CD4-positive, alpha-beta T cell treated with Interferon alpha-2 for 1 hour (primary cell): ENCODE measurements at regions not wholly inside any gene's neighbourhood (a gene's known extent, or its start where the extent isn't known, plus 50 kb on each side); places are given as distances from the start of the nearest gene placed in this dataset.
"Not testable (repeated sequence)": the region's sequence is repeated elsewhere in the genome, so short reads cannot be mapped to it uniquely, and the experiment has no call there.

Experiments used
- DNase-seq, 2 donors: peaks; one replicate each; pipeline ENCODE4 v3.0.0-alpha.2; 2020 to 2022

DNA sequence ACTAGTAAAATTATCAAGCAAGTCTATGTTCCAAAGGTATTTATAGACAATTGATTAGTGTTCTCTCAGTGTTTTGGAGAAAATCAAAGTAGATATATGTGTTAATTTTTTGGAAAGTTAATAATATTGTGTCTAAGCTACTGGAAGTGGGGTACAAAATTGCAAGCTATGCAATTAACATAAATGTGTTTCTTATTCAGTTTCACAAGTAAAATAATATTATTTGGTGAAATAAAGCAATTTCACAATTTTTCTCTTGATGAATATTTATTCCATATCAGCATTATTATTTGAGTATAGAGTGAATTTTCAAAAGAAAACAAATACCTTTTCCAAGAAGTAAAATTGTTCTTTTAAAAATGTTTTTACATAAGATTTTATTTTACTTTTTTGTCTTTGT is 1047.7 kb downstream of the TBL1XR1 start:
- DNase-seq, result no peak

DNA sequence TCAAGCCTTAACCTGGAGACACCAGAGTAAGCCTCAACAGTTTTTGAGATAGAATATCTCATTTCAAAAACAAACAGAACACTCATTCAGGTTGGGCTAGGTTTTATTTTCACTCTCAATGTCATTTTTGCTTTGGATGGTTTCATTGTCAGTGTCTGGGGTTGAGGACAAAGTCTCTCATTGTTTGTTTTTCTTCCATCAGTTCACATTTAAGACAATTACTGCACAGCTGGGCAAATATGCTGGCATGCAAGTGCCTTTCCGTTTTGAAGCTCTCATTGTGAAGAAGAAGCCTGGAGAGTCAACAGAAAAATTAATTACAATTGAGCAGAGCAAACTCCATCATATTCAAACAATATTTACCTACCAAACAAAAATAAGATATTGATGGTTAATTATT is 1050.0 kb downstream of the TBL1XR1 start:
- no peak for DNase-seq

DNA sequence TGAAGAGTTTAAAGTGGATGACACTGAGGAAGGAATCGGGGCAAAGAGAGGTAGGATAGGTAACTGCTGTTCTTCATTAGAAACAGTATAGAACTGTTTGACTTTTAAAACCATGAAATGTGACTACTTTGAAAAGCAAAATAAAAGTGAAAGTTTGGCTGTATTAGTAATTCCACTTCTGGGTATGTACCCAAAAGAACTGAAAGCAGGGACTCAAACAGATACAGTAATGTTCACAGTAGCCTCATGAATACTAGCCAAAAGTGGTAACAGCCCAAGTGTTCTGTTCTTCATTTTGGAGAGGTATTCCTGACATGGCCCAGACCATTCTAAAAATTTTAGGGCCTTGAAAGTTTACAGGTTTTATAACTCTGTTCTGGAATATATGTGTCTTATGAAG is 1055.4 kb downstream of the TBL1XR1 start:
- no peak for DNase-seq

DNA sequence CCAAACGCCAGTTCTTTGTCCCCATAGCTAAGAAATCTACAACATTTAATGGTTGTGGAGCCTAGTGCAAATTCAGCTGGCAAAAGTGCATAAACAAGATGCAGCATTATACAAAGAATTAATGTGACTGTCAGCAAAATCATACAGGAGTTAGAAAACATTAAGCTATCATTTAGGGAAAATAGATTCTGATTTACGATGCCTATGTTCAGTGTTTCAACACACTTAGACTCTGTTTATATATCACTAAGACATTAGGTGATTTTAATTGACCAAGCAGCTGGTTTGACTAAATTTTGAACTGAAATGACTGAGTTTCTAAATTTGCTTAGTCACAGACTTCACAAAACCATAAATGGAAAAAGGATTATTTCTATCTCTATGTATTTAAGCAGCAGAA is 1076.8 kb downstream of the TBL1XR1 start:
- DNase-seq, result no peak

DNA sequence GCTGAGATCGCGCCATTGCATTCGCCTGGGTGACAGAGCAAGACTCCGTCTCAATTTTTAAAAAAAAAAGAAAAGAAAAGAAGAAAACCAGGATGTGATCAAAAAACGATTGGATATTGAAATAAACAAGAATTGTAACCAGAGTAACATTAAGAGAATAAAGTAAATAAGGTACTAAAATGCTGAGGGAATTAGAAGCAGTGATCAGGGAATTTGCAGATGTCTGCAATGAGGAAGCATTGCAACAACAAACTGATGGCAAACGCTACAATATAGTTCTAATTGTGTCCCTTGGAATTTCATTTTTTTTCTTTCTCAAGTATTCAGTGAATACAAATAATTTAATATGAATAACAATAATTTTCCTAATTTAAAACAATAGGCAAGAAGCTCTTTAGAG is 1077.5 kb downstream of the TBL1XR1 start:
- DNase-seq, result no peak

DNA sequence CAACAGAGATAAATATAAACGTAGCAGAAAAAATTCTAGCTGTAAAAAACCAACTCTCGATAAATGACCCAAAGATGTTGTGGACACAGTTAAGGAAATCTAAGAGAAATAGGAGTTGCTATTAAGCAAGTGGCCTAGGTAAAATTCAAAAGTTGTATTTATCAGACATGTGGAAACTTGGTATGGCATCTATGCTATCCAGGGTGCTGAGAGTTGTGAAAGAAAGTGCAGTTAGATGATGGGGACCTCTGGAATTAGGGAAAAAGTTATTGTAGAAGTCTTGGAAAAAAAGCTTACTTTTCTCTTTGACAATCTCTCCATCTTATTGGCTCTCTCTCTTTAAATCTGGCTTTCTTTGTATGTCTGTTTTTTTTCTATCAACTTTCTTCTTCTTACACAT is 1090.9 kb downstream of the TBL1XR1 start:
- no peak for DNase-seq

DNA sequence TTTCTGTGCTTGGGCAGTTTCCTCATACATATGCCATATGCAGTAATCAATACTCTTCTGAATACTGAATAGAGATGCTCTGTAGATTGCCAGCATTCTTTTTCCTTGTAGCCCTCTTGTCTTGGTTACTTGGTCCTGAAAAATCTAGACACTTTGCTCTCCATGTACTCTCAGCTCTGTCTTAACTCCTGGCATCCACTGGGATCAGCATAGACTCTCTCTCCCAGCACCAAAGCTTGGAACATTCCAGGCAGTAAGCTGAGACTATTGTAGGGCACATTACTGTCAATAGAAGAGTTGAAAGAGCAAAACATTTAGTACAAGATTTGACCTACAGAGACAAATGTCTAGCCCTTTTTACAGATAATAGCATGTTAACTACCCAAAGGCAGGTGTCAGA is 1100.3 kb downstream of the TBL1XR1 start:
- DNase-seq, result no peak

DNA sequence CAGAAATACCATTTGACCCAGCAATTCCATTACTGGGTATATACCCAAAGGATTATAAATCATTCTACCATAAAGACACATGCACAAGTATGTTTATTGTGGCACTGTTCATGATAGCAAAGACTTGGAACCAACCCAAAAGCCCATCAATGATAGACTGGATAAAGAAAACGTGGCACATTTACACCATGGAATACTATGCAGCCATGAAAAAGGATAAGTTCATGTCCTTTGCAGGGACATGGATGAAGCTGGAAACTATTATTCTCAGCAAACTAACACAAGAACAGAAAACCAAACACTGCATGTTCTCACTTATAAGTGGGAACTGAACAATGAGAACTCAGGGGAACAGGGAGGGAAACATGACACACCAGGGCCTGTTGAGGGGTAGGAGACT is 1103.4 kb downstream of the TBL1XR1 start:
- DNase-seq, result not testable (repeated sequence)

DNA sequence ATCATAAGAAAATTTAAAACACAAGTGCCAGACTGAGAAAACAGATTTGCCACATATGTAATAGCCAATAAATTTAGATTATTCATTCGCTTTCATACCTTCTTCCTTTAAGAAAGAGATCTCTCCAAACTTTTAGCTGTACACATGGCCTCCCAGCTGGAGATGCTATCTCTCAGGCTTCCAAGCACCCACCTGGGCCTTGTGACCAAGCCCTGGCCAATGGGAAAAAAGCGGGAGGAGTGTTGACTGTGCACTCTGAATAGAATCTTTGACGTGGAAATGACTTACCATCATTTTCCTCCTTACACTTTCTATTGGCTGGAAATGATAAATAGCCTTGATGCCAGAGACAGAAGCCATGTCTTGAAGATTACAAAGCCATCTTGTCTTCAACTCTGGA is 1106.6 kb downstream of the TBL1XR1 start:
- DNase-seq, result no peak

DNA sequence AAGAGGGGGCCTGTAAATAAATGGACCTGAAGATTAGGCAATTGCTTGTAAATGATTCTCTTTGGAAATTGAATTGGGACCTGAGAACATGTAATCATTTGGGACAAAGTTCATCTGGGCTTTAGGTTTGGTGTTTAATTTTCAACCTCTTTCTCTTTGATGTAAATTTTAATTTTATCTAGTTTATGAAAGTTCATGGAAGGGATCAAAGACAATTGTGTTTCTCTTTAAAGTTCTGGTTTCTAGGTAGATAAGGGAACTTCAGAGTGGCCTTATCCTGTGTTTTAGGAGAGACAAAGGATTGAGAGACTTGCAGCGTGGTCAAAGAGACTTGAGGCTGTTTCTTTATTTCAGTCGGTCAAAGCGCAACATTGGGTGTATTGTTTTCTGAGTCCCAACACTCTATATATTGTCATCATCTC is 1108.3 kb downstream of the TBL1XR1 start:
- DNase-seq, result no peak

DNA sequence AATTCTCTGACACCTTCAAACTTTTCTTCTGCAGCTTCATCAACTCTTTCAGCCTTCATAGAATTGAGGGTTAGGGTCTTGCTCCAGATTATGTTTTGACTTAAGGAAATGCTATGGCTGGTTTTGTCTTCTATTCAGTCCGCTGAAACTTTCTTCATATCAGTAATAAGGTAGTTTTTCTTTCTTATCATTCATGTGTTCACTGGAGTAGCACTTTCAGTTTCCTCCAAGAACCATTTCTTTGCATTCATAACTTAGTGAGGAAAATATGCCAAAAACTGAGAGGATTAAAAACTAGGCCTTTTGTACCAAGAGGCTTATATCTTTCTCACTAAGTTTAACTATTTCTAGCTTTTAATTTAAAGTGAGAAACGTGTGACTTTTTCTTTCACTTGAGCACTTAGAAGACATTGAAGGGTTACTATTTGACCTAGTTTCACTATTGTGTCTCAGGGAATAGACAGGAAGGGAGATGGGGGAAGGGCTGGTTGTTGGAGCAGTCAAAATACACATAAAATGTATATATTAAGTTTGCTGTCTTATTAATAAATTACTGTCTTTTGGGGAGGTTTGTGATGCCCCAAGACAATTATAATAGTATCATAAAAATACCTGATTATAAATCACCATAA is 1110.1 kb downstream of the TBL1XR1 start:
- no peak for DNase-seq

DNA sequence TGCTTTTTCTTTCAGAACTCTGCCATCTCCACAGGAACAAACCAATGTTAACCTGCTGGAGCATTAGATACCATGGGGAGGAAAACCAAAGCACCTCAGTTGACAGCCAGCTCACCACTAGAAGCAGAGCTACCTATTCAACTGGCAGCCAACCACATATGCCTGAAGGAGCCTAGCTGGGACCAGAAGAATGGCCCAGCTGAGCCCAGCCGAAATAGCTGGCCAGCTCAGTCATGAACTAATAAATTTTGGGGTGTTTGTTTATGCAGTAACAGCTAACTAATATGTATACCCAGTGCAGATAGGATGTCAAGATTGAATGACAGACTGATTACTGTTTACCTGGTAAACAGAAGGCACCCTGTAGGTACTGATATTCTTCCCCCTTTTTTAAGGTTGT is 1117.5 kb downstream of the TBL1XR1 start:
- no peak for DNase-seq

DNA sequence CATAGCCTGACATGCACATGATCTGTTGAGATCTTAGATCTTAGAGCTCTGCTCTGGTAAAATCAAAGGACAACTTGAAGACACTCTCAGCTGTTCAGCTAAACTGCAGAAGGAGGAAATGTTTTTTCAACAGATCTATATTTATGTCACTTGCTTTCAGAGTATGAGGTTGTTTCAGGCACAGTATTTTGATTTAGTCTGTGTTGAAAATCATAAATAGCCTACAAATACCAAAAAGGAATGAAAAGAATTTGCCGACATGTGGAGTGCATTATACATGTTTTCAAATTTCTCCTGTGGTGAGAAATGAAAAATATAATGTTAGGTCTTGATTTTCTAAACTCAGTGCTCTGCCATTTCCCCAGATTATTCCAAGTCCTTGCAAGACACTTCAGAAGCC is 1118.4 kb downstream of the TBL1XR1 start:
- no peak for DNase-seq

DNA sequence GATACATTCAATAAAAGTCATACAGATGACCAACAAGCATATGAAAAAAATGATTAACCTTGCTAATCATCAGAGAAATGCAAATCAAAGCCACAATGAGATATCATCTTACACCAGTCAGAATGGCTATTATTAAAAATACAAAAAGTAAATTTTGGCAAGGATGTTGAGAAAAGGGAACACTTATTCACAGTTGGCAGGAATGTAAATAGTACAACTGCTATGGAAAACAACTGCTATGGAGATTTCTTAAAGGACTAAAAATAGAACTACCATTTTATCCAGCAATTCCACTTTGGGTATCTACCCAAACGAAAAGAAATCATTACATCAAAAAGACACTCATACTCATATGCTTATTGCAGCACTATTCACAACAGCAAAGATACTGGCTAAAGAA is 1121.8 kb downstream of the TBL1XR1 start:
- no peak for DNase-seq

DNA sequence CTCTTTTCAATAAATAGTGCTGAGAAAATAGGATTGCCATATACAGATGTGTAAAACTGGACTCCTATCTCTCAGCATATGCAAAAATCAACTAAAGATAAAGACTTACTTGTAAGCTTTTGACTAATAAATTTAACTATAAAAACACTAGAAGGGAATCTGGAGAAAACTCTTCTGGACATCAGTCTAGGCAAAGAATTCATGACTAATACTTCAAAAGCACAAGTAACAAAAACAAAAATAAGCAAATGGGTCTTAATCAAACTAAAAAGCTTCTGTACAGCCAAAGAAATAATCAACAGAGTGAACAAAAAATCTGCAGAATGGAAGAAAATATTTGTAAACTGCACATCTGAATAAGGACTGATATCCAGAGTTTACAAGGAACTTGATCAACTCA is 1122.2 kb downstream of the TBL1XR1 start:
- no peak for DNase-seq

DNA sequence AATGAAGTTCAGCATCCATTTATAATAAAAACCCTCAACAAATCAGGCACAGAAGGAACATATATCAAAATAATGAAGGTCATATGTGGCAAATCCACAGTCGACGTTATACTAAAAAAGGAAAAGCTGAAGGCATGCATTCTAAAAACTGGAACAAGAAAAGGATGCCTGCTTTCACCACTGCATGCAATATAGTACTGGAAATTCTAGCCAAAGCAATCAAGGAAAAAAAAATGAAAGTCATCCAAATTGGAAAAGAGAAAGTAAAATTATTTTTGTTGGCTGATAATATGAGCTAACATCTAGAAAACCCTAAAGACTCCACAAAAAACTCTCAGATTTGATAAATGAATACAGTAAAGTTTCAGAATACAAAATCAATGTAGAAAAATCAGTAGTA is 1123.2 kb downstream of the TBL1XR1 start:
- no peak for DNase-seq

DNA sequence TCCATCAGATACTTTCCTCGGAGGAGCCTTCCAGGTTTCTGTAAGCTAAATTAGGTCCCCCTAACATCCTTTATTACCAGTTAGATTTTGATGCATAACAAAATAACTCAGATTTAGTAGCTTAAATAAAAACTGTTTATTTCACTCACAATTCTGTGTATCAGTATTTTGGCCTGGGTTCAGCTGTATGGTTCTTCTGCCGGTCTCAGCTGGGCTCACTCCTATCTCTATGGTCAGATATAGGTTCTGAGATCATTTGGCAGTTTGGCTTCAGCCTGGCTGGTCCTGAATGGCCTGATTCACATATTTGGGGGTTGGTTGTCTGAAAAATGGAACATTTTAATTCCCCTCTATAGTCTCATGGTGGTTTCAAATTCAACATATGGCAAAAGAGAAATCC is 1125.3 kb downstream of the TBL1XR1 start:
- DNase-seq, result no peak

DNA sequence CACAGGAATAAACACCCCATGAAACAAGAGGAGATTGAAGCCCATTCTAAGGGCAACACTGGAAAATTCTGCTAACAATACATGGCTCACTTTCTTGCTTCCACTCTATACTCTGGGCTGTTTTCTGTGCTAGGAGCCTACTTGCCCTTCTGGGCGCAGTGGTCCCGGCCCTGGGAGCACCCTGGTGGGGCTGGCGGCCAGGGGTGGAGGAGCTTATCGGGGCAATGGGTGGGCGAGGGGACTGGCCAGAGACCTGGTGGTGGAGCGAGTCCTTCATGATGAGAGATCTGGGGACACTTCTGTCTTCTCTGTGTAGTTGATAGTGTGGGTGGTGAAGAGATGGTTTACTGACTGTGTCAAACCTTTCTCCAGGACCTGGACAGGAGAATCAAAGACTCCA is 1128.5 kb downstream of the TBL1XR1 start:
- no peak for DNase-seq

DNA sequence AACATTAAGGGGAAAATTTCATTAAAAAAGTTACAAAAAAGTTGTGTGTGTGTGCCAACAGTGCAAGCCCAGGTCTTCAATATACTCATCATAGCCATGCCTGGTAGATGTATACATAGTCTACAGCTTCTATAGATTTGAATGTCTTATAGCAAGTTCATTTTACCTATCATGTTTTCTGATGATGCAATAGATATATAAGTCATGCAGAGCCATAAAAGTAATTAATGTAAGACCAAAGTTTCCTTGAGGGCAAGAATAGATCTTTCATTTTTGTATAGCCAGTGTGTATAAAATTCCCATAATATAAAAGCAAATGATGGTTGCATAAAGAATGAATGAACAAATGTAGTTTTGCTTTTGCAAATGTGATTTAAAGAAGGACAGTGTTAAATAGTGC is 1138.4 kb downstream of the TBL1XR1 start:
- no peak for DNase-seq

DNA sequence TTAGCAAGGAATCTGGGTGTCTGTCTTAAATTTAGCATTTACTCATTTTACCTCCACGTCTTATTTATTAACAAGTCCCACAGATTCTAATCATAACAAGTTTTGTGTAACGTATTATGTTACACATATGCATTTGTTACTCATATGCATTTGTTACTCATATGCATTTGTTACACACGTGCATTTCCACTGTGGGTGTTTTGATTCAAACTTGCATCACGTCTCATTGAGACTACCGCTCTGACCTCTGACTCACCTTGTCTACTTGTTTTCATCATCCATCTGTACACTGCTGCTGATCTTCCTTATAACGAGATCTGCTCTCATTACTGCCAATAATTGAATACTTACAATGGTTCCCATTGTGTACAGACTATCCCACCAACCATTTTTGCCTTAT is 1141.4 kb downstream of the TBL1XR1 start:
- DNase-seq, result no peak

DNA sequence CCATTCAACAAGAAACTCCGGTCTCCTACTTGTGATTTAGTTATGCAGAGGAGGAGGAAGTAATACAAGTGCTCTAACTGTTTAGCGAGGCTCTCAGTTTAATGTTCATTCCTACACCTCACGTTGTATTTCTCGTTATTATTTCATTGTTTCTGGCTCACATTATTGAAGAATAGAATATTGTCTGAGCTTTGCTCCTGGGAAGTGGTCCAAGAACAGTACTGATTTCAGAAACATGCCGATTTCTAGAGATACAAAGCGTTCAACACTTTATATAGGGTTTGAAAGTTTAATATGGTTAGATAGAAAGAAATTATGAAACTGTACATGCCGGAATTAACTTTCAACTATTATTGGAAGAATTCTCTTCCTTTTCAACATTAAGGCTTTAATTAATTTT is 1145.5 kb downstream of the TBL1XR1 start:
- DNase-seq, result no peak

DNA sequence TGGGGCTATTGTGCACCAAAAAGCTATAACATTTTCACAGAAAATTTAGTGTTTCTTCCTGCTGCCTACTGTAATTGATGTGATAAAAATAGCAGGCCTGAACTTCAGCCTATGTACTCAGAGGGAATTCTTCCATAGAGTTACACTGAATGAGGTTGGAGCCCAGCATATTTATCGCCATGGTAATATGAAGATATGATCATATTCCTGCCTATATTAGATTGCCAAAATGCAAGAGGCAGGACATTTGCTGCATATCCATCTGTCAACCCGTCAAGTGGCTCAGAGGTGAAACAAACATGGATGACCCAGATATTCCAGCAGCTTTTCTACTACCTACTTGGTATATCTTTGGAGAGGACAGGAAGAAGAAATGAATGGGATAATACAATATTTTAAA is 1150.6 kb downstream of the TBL1XR1 start:
- no peak for DNase-seq

DNA sequence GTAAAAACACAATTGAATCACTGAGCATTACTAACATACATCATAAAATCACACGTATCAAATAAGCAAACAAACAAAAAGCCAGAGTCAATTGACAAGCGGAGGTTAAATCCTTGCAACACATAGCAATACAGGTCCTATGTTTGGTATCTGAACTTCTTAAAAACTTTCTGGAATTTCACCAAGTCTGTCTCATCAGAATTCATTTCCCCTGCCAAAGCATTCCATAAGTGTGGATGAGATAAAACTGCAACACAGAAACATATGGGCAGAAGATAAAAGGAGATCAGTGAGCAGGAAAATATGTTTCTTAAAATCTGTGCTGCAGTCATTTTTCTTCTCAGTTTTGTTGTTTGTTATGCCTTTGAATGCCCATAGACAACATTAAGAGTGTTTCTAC is 1155.5 kb downstream of the TBL1XR1 start:
- DNase-seq, result no peak

DNA sequence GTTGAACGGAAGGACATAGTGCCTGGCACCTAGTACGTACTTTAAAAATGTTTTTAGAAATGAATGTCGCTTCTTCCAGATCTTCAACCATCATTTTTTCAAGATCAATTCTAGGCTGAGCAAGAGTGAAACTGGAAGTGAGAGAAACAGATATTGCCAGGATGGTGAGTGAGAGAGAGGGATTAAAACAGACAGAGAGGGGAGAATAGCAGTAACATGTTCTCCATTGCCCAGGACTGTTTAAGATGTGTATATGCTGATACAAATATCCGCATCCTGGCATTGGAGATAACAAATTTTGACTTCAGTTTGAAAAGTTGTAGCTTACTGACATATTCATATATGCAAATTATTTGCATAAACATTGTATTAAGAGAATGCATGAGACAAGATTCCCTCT is 1156.1 kb downstream of the TBL1XR1 start:
- no peak for DNase-seq

DNA sequence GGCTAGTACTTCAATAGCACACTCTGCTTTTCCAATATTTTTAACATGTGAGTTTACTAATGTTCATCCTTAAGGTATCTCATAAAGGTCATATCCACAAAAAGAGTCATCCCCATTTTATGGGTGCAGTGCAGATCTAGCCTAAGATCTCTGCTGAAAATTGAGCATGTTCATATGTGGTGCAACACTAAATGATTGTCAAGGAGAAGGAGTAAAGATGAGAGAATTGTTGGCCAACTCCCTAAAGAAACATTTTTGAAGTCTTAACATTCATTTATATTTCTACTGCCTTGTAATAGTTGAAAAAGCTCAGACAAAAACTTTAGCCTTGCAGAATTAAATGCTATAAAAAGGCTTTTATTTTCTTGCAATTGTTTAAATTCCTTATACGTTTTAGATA is 1159.6 kb downstream of the TBL1XR1 start:
- DNase-seq, result no peak

DNA sequence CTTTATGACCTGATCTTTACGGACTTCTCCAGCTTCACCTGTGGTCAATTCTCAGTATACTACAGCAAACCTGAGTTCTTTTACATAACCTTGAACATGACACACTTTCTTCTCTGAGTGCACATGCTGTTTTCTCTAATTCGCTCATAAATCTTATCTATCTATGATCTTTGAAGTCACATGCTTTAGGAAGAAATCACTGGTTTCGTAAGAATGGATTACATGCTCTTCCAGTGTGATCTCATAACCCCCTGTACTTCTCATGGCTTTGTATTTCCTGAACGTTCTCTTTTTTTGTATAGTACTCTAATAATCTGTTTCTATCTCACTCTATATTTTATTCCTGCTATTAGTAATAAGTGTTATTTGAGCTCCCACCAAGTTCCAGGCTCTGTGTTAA is 1165.2 kb downstream of the TBL1XR1 start:
- no peak for DNase-seq
